ENCODE measurements at regions not wholly inside any gene's neighbourhood (a gene's known extent, or its start where the extent isn't known, plus 50 kb on each side); places are given as distances from the start of the nearest gene placed in this dataset.

- ATAC-seq (replicated peaks; ENCODE audit: extremely low read depth, poor library complexity, severe bottlenecking) = no peak
- Mint-ChIP-seq H3K4me3 (no peak overlapping the region), H3K9me3 (no peaks in the 10 kb centered on the region), H3K27me3 (peaks cover 70% of the 10 kb centered on the region), H3K36me3 (ENCODE audit: insufficient read depth) (no peaks in the 10 kb centered on the region), H3K27ac (ENCODE audit: low read depth) (no peak overlapping the region), H3K4me1 (no peaks in the 10 kb centered on the region)
- no peak for DNase-seq (ENCODE audit: low spot score in 2 of 2)
Measured at GRCh38 chr2:235291461-235291860, 202.4 kb upstream of the AGAP1 start.

DNA sequence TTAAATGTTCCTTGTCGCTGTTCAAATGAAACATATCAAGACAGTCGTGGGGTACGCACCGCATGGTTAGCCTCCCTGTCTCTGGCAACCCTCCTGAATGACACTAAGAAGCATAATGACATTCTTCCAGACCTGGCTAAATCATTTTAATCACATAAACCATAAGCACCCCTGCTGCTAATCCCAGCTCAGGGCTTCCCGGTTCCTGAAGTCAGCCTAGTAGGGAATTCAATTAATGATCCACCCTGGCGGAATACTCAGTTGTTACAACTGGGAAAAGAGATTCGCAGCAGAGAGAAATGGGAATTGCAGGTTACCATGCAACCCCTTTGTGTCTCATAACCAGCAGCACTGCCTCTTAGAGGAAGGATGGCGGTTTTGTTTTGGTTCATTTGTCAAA, 200.8 kb upstream of the AGAP1 start:
- H3K27me3 Mint-ChIP-seq = peaks cover 65% of the 10 kb centered on the region
- no peak for ATAC-seq (replicated peaks; ENCODE audit: extremely low read depth, poor library complexity, severe bottlenecking)
- no peaks in the 10 kb centered on the region for H3K9me3 Mint-ChIP-seq
- H3K4me1 Mint-ChIP-seq = no peaks in the 10 kb centered on the region
- DNase-seq (ENCODE audit: low spot score in 2 of 2) = no peak
- no peaks in the 10 kb centered on the region for H3K36me3 Mint-ChIP-seq (ENCODE audit: insufficient read depth)
- H3K27ac Mint-ChIP-seq (ENCODE audit: low read depth) = no peak overlapping the region
- H3K4me3 Mint-ChIP-seq = no peak overlapping the region

DNA sequence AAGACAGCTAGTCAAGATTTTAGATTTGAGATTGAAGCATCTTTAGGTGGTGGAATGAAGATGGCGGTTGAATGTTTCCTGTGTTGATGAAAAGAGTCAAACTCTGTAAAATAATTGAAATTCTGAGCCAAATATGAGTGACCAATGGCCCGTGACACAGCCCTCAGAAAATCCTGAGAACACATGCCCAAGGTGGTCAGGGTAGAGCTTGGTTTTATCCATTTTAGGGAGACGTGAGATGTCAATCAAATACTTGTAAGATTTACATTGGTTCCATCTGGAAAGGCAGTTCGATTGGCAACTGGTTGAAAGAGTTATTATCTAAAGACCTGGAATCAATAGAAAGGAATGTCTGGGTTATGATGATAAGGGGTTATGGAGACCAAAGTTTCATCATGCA, 198.0 kb upstream of the AGAP1 start:
- H3K4me1 Mint-ChIP-seq = no peaks in the 10 kb centered on the region
- peaks cover 61% of the 10 kb centered on the region for H3K27me3 Mint-ChIP-seq
- H3K27ac Mint-ChIP-seq (ENCODE audit: low read depth) = no peak overlapping the region
- DNase-seq (ENCODE audit: low spot score in 2 of 2) (no peak), ATAC-seq (replicated peaks; ENCODE audit: extremely low read depth, poor library complexity, severe bottlenecking) (no peak)
- no peaks in the 10 kb centered on the region for H3K9me3 Mint-ChIP-seq
- H3K36me3 Mint-ChIP-seq (ENCODE audit: insufficient read depth) = no peaks in the 10 kb centered on the region
- H3K4me3 Mint-ChIP-seq = no peak overlapping the region

DNA sequence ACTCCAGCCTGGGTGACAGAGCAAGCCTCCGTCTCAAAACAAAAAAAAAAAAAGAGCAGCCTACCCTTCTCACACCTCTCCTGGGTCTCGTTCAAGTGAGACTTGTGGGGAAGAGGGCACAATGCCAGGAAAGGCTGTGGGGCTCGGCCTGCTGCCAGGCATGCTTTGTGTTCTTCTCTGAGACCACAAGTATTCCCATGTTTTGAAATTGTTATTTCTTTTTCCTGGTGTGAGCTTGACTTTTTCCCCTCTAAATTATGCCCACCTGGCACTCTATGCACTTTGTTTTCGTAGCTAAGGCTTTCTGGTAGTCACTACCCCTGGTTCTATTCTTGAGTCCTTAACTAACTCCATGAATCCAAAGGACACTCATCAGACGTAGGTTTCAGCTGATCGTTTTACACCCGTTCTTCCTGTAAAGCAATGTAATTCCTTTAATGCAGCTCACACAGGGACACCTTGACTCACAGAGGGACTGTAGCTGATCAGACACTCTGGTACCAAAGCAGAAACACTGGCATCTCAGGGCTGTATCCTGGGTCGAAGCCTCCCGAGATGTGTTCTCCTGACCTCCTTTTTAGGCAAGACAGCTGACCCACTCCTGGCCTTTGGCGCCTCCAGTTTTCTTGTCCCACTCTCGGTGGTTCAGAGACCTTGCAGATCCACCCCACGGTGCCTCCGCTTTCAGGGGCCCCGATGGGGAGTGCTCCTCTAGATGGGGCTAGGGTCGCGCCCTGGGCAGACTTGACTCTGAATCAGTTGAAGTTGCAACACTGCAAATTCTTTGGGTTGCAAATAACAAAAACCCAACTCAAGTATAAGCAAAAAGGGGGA, 193.3 kb upstream of the AGAP1 start:
- H3K27ac Mint-ChIP-seq (ENCODE audit: low read depth) = no peak overlapping the region

DNA sequence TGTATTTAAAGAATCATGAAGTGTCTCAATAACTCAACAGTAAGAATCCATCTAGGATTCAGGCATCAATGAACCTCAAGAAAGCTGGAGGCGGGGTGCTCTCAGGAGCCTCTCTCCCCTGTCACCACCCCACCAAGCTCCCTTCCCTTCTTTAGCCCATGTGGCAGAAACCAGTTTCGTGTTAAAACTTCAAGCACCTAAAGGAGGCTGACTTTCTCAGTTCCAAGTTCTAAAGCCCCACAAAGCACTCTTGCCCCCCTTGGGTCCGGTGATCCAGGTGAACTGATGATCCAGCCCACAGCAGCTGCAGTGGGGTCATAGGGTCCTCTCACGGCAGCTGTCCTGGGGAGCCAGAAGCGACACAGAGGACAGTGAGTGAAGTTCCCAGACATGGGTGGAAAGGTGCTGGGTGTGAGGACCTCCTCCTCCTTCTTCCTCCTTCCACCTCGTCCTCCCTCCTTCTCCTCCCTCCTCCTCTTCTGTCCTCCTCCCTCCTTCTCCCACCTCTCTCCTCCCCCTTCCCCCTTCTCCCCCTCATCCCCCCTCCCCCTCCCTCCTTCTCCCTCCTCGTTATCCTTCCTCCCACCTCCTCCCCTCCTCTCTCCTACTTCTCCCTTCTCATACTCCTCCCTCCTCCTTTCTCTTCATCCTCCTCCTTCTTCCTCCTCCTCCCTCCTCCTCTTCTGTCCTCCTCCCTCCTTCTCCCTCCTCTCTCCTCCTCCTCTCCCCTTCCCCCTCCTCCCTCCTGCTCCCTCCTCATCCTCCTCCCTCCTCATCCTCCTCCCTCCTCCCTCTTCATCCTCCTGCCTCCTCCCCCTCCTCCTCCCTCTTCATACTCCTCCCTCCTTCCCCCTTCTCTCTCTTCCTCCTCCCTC, 192.4 kb upstream of the AGAP1 start:
- DNase-seq (ENCODE audit: low spot score in 2 of 2) (no peak), ATAC-seq (replicated peaks; ENCODE audit: extremely low read depth, poor library complexity, severe bottlenecking) (no peak)
- Mint-ChIP-seq H3K4me1 (no peaks in the 10 kb centered on the region), H3K36me3 (ENCODE audit: insufficient read depth) (no peaks in the 10 kb centered on the region), H3K27me3 (peaks cover 75% of the 10 kb centered on the region), H3K27ac (ENCODE audit: low read depth) (no peak overlapping the region), H3K9me3 (no peaks in the 10 kb centered on the region), H3K4me3 (no peak overlapping the region)

More for the DNA sequence above, 193.3 kb upstream of the AGAP1 start:
- DNase-seq (ENCODE audit: low spot score in 2 of 2) (no peak), ATAC-seq (replicated peaks; ENCODE audit: extremely low read depth, poor library complexity, severe bottlenecking) (no peak)
- Mint-ChIP-seq H3K4me1 (no peaks in the 10 kb centered on the region), H3K27me3 (peaks cover 75% of the 10 kb centered on the region), H3K36me3 (ENCODE audit: insufficient read depth) (no peaks in the 10 kb centered on the region), H3K4me3 (no peak overlapping the region), H3K9me3 (no peaks in the 10 kb centered on the region)

DNA sequence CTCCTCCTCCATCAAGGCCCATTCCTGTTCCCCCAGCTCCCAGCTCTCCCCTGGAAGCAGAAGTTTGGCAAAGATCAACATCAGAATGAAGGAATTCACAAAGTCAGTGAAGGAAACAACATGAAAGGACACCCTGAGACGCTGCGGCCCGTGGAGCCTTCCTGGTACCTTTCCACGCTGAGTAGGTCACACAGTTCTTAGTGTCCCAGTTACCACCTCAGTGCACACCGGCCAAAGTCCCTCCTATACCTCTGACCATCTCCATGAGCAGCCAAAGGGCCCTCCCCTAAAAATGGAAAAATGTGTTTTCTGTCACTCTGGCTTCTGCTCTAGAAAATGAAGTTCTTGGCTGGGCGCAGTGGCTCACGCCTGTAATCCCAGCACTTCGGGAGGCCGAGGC, 191.6 kb upstream of the AGAP1 start:
- ATAC-seq (replicated peaks; ENCODE audit: extremely low read depth, poor library complexity, severe bottlenecking) (no peak), DNase-seq (ENCODE audit: low spot score in 2 of 2) (no peak)
- no peaks in the 10 kb centered on the region for H3K9me3 Mint-ChIP-seq
- H3K27me3 Mint-ChIP-seq = peaks cover 71% of the 10 kb centered on the region
- no peaks in the 10 kb centered on the region for H3K4me1 Mint-ChIP-seq
- no peak overlapping the region for H3K27ac Mint-ChIP-seq (ENCODE audit: low read depth)
- H3K4me3 Mint-ChIP-seq = no peak overlapping the region
- H3K36me3 Mint-ChIP-seq (ENCODE audit: insufficient read depth) = no peaks in the 10 kb centered on the region

GRCh38 chr2:235303499-235304291, 190.1 kb upstream of the AGAP1 start:
- Mint-ChIP-seq H3K4me3 (no peak overlapping the region), H3K4me1 (no peaks in the 10 kb centered on the region), H3K36me3 (ENCODE audit: insufficient read depth) (no peaks in the 10 kb centered on the region), H3K27me3 (peaks cover 74% of the 10 kb centered on the region), H3K9me3 (no peaks in the 10 kb centered on the region), H3K27ac (ENCODE audit: low read depth) (no peak overlapping the region)
- DNase-seq (ENCODE audit: low spot score in 2 of 2) (no peak), ATAC-seq (replicated peaks; ENCODE audit: extremely low read depth, poor library complexity, severe bottlenecking) (no peak)

DNA sequence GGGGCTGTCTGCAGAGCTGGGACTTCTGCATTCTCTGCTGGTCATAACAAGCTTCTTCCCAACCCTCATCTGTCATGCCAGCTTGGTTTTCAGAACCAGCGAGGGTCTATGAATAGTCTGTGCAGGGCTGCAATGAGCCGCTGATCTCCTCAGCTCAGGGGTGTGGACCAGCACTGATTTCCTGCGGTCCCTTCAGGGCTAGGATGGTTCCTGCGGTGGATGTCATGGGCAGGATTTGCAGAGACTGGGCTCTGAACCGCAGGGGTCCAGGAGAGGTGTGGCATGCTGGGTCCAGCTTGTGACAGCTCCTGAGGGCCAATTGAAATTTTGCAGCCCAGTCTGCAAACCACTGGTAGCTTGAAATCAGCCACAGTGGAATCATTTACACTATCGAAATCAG, 188.2 kb upstream of the AGAP1 start:
- no peak for DNase-seq (ENCODE audit: low spot score in 2 of 2)
- ATAC-seq (replicated peaks; ENCODE audit: extremely low read depth, poor library complexity, severe bottlenecking) = no peak
- no peaks in the 10 kb centered on the region for H3K36me3 Mint-ChIP-seq (ENCODE audit: insufficient read depth)
- H3K27ac Mint-ChIP-seq (ENCODE audit: low read depth) = no peak overlapping the region
- H3K27me3 Mint-ChIP-seq = peaks cover 66% of the 10 kb centered on the region
- H3K4me3 Mint-ChIP-seq = no peak overlapping the region
- no peaks in the 10 kb centered on the region for H3K9me3 Mint-ChIP-seq
- H3K4me1 Mint-ChIP-seq = no peaks in the 10 kb centered on the region

- peaks cover 44% of the 10 kb centered on the region for H3K27me3 Mint-ChIP-seq
- H3K27ac Mint-ChIP-seq (ENCODE audit: low read depth) = no peak overlapping the region
- H3K36me3 Mint-ChIP-seq (ENCODE audit: insufficient read depth) = no peaks in the 10 kb centered on the region
Measured at GRCh38 chr2:235311044-235311443, 182.8 kb upstream of the AGAP1 start.

DNA sequence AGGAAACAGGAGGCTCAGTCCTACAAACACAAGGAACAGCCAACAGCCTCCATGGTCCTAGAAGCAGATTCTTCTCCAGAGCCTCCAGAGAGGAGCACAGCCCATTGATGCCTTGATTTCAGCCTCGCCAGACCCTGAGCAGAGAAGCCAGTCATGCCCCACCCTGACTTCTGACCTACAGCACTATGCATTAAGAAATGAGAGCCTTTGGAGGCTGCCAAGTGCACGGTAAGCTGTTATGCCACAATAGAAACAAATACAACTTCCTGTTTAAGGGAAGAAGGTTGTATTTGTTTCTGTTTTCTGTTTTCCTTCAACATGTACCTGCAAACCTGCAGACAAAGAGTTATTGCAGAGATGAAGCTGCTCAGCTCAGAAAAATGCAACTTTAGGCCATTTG, 181.3 kb upstream of the AGAP1 start:
- ATAC-seq (replicated peaks; ENCODE audit: extremely low read depth, poor library complexity, severe bottlenecking) = no peak
- Mint-ChIP-seq H3K4me1 (no peaks in the 10 kb centered on the region), H3K9me3 (no peaks in the 10 kb centered on the region), H3K4me3 (no peak overlapping the region), H3K36me3 (ENCODE audit: insufficient read depth) (no peaks in the 10 kb centered on the region), H3K27me3 (peaks cover 40% of the 10 kb centered on the region), H3K27ac (ENCODE audit: low read depth) (no peak overlapping the region)
- no peak for DNase-seq (ENCODE audit: low spot score in 2 of 2)

More at GRCh38 chr2:235311044-235311443, 182.8 kb upstream of the AGAP1 start:
- Mint-ChIP-seq H3K9me3 (no peaks in the 10 kb centered on the region), H3K4me1 (no peaks in the 10 kb centered on the region), H3K4me3 (no peak overlapping the region)
- DNase-seq (ENCODE audit: low spot score in 2 of 2) = no peak
- no peak for ATAC-seq (replicated peaks; ENCODE audit: extremely low read depth, poor library complexity, severe bottlenecking)

- DNase-seq (ENCODE audit: low spot score in 2 of 2) (no peak), ATAC-seq (replicated peaks; ENCODE audit: extremely low read depth, poor library complexity, severe bottlenecking) (no peak)
- peaks cover 32% of the 10 kb centered on the region for H3K27me3 Mint-ChIP-seq
- H3K27ac Mint-ChIP-seq (ENCODE audit: low read depth) = no peak overlapping the region
- no peaks in the 10 kb centered on the region for H3K9me3 Mint-ChIP-seq
- H3K4me1 Mint-ChIP-seq = no peaks in the 10 kb centered on the region
- H3K36me3 Mint-ChIP-seq (ENCODE audit: insufficient read depth) = no peaks in the 10 kb centered on the region
- H3K4me3 Mint-ChIP-seq = no peak overlapping the region
Measured at GRCh38 chr2:235314371-235314930, 179.4 kb upstream of the AGAP1 start.

- ATAC-seq (replicated peaks; ENCODE audit: extremely low read depth, poor library complexity, severe bottlenecking) = no peak
- Mint-ChIP-seq H3K27ac (ENCODE audit: low read depth) (no peak overlapping the region), H3K9me3 (no peaks in the 10 kb centered on the region), H3K4me3 (no peak overlapping the region), H3K27me3 (peaks cover 56% of the 10 kb centered on the region), H3K4me1 (no peaks in the 10 kb centered on the region), H3K36me3 (ENCODE audit: insufficient read depth) (no peaks in the 10 kb centered on the region)
- DNase-seq (ENCODE audit: low spot score in 2 of 2) = no peak
Measured at GRCh38 chr2:235319095-235319494, 174.7 kb upstream of the AGAP1 start.
